HCT116 (cell line): ENCODE measurements at regions not wholly inside any gene's neighbourhood (a gene's known extent, or its start where the extent isn't known, plus 50 kb on each side); places are given as distances from the start of the nearest gene placed in this dataset.

Source experiments
- ATAC-seq: fragments of 200-7000 bp; cut with Tn5 transposase; 2 replicates; pipeline ENCODE4 v1.9.1; 2020; ENCODE audit warnings: mild to moderate bottlenecking, moderate library complexity
- BruUV-seq: library from RNA; stranded (reverse); fragments of 400-500 nt; replicated peaks from 2 replicates; lab custom pipeline; 2021; lab: Mats Ljungman, UMichigan
- CTCF ChIA-PET: fragments of 300-600 bp; sonication (Branson Sonifier 250); formaldehyde crosslinking; loops from one replicate; lab custom pipeline; 2021; ENCODE audit warnings: antibody characterized with exemption; lab: Charles Lee
- POLR2A ChIA-PET: fragments of 300-600, 350-600 bp; sonication (Branson Sonifier 250); formaldehyde crosslinking; loops from one replicate; lab custom pipeline; 2021; ENCODE audit warnings: antibody characterized with exemption; lab: Charles Lee
- RAD21 ChIA-PET, 2 experiments: fragments of 300-600 bp; sonication (Branson Sonifier 250); formaldehyde crosslinking; loops; one replicate each; lab custom pipeline; 2023; ENCODE audit warnings: low total read pairs in 2 of 2; ENCODE audit not compliant: uncharacterized antibody in 2 of 2, unreplicated experiment in 2 of 2, low non-redundant PET in 1 of 2; lab: Charles Lee
- DNase-seq: peaks from one replicate; pipeline ENCODE4 v3.0.0-alpha.2; 2010; ENCODE audit warnings: low read depth, low spot score
- H2AFZ ChIP-seq: fragments of 200-600 bp; shearing (Covaris generic), sonication (generic); 2 replicates; pipeline ENCODE4 v1.6.1; 2017; ENCODE audit warnings: low read depth, mixed run types, mixed read lengths, antibody characterized with exemption, low read length; ENCODE audit not compliant: poor library complexity, severe bottlenecking
- H3K27ac ChIP-seq: 2 replicates; pipeline ENCODE4 v1.5.1; 2012; ENCODE audit warnings: low read depth, low read length
- H3K27me3 ChIP-seq: fragments of 200-600 bp; sonication (generic); 2 replicates; pipeline ENCODE4 v1.6.1; 2016; ENCODE audit warnings: mixed run types, low read length, mixed read lengths; ENCODE audit not compliant: insufficient read depth
- H3K36me3 ChIP-seq, 2 experiments: fragments of 200-500 bp in 1 of 2; fragments of 200-600 bp in 1 of 2; sonication (Bioruptor generic) in 1 of 2; sonication (generic) in 1 of 2; 2 replicates each; pipeline versions ENCODE4 v1.5.1 to v1.6.1; 2014 to 2016; ENCODE audit warnings: low read length in 2 of 2, inconsistent platforms in 1 of 2, mixed read lengths in 1 of 2, mixed run types in 1 of 2; ENCODE audit not compliant: insufficient read depth in 2 of 2, control insufficient read depth in 1 of 2
- H3K4me1 ChIP-seq, 2 experiments: fragments of 200-600 bp in 1 of 2; sonication (generic) in 1 of 2; 2 replicates each; pipeline versions ENCODE4 v1.5.1 to v1.6.1; 2012 to 2017; ENCODE audit warnings: low read length in 2 of 2, inconsistent platforms in 1 of 2, mild to moderate bottlenecking in 1 of 2, mixed read lengths in 1 of 2, mixed run types in 1 of 2, moderate library complexity in 1 of 2; ENCODE audit not compliant: insufficient read depth in 2 of 2, control insufficient read depth in 1 of 2
- H3K4me2 ChIP-seq: fragments of 200-600 bp; sonication (generic); 2 replicates; pipeline ENCODE4 v1.6.1; 2017; ENCODE audit warnings: mixed run types, low read length, mixed read lengths
- H3K4me3 ChIP-seq, 2 experiments: fragments of 200-600 bp in 1 of 2; sonication (generic) in 1 of 2; replicated peaks in 1 of 2; 2 replicates each; pipeline ENCODE4 v1.5.1; 2011 to 2016; ENCODE audit warnings: low read length in 2 of 2, control low read depth in 1 of 2, low read depth in 1 of 2, mild to moderate bottlenecking in 1 of 2, mixed read lengths in 1 of 2, mixed run types in 1 of 2
- H3K79me2 ChIP-seq: fragments of 200-600 bp; sonication (generic); 2 replicates; pipeline ENCODE4 v1.6.1; 2017; ENCODE audit warnings: mild to moderate bottlenecking, mixed run types, low read length, moderate library complexity, mixed read lengths; ENCODE audit not compliant: insufficient read depth
- H3K9ac ChIP-seq: fragments of 200-600 bp; sonication (generic); 2 replicates; pipeline ENCODE4 v1.6.1; 2016; ENCODE audit warnings: low read length, mixed read lengths
- H3K9me2 ChIP-seq: fragments of 200-600 bp; sonication (generic), shearing (Covaris generic); 2 replicates; pipeline ENCODE4 v1.6.1; 2017; ENCODE audit warnings: mixed run types, mild to moderate bottlenecking, moderate library complexity; ENCODE audit not compliant: insufficient read depth
- H3K9me3 ChIP-seq, 2 experiments: fragments of 200-500 bp in 1 of 2; fragments of 200-600 bp in 1 of 2; sonication (Bioruptor generic) in 1 of 2; sonication (generic) in 1 of 2; 2 replicates each; pipeline ENCODE4 v1.6.1; 2014 to 2017; ENCODE audit warnings: low read length in 2 of 2, mixed read lengths in 2 of 2, inconsistent platforms in 1 of 2, low read depth in 1 of 2, mild to moderate bottlenecking in 1 of 2, mixed run types in 1 of 2, moderate library complexity in 1 of 2; ENCODE audit not compliant: control insufficient read depth in 1 of 2, insufficient read depth in 1 of 2
- H4K20me1 ChIP-seq: fragments of 200-600 bp; sonication (generic), shearing (Covaris generic); 2 replicates; pipeline ENCODE4 v1.6.1; 2017; ENCODE audit warnings: mixed run types, mild to moderate bottlenecking, moderate library complexity; ENCODE audit not compliant: insufficient read depth
- CBX3 ChIP-seq: IDR thresholded peaks from 2 replicates; pipeline ENCODE4 v1.6.1; 2012; ENCODE audit warnings: low read depth
- CEBPB ChIP-seq: IDR thresholded peaks from 2 replicates; pipeline ENCODE4 v1.6.1; 2012; ENCODE audit warnings: low read depth
- EGR1 ChIP-seq: IDR thresholded peaks from 2 replicates; pipeline ENCODE4 v1.6.1; 2012; ENCODE audit warnings: low read depth
- ELF1 ChIP-seq: IDR thresholded peaks from 2 replicates; pipeline ENCODE4 v1.6.1; 2012; ENCODE audit warnings: low read depth, borderline replicate concordance
- EZH2phosphoT487 ChIP-seq: fragments of 200-600 bp; IDR thresholded peaks from 2 replicates; pipeline ENCODE4 v1.6.1; 2018; ENCODE audit warnings: antibody characterized with exemption, borderline replicate concordance
- FOSL1 ChIP-seq: IDR thresholded peaks from 2 replicates; pipeline ENCODE4 v1.6.1; 2012; ENCODE audit warnings: low read depth
- JUND ChIP-seq: IDR thresholded peaks from 2 replicates; pipeline ENCODE4 v1.6.1; 2012
- POLR2AphosphoS5 ChIP-seq: IDR thresholded peaks from 2 replicates; pipeline ENCODE4 v1.6.1; 2011; ENCODE audit warnings: mild to moderate bottlenecking, low read depth, low read length, moderate library complexity
- RAD21 ChIP-seq: IDR thresholded peaks from 2 replicates; pipeline ENCODE4 v1.6.1; 2012; ENCODE audit warnings: low read depth, mild to moderate bottlenecking
- SIN3A ChIP-seq: IDR thresholded peaks from 2 replicates; pipeline ENCODE4 v1.6.1; 2012; ENCODE audit warnings: low read depth
- SP1 ChIP-seq: IDR thresholded peaks from 2 replicates; pipeline ENCODE4 v1.6.1; 2012; ENCODE audit warnings: low read depth
- SRF ChIP-seq: IDR thresholded peaks from 2 replicates; pipeline ENCODE4 v1.6.1; 2012; ENCODE audit warnings: low read depth
- YY1 ChIP-seq: IDR thresholded peaks from 2 replicates; pipeline ENCODE4 v1.6.1; 2011; ENCODE audit warnings: low read length, low read depth, moderate library complexity, mild to moderate bottlenecking; ENCODE audit not compliant: insufficient replicate concordance; ENCODE audit errors: extremely low read depth
- ZFX ChIP-seq: fragments of 450-650 bp; IDR thresholded peaks from 2 replicates; pipeline ENCODE4 v1.6.1; 2017
- ZNF274 ChIP-seq: fragments of 200-500 bp; sonication (Bioruptor generic); IDR thresholded peaks from 2 replicates; pipeline ENCODE4 v1.6.1; 2014; ENCODE audit warnings: mild to moderate bottlenecking, low read depth, low read length, inconsistent platforms
- intact Hi-C: fragments of 100-400 bp; cut with micrococcal nuclease; formaldehyde crosslinking; loops from 2 replicates; pipeline ENCODE4 v1.10.0; 2022
- TF ChIP-seq, protein P1 (sequence below): IDR thresholded peaks from 2 replicates; pipeline ENCODE4 v1.6.1; 2012; ENCODE audit warnings: low read depth
- TF ChIP-seq, protein P2 (sequence below): IDR thresholded peaks from 2 replicates; pipeline ENCODE4 v1.6.1; 2011; ENCODE audit warnings: mild to moderate bottlenecking, low read length, moderate library complexity; ENCODE audit not compliant: insufficient replicate concordance; ENCODE audit errors: extremely low read depth

GRCh38 chr6:108767418-108768165 lies 80.6 kb upstream of the ARMC2 start:
- Histone ChIP-seq H3K9ac (no peak overlapping the region), H4K20me1 (no peaks in the 10 kb centered on the region), H3K36me3 (no peaks in the 10 kb centered on the region), H3K79me2 (no peaks in the 10 kb centered on the region), H3K9me2 (no peaks in the 10 kb centered on the region), H3K4me2 (no peak overlapping the region), H3K4me3 (no peak overlapping the region)
- no peak for ATAC-seq
- intact Hi-C loops, result no loop called here
- no peak for DNase-seq
- CTCF ChIA-PET, result no interaction called here
- TF ChIP-seq SRF (no peak), ZNF274 (no peak), POLR2AphosphoS5 (no peak), ZFX (no peak), SP1 (no peak), JUND (no peak), CBX3 (no peak), CEBPB (no peak), YY1 (no peak), EZH2phosphoT487 (no peak), RAD21 (no peak), ELF1 (no peak), FOSL1 (no peak), EGR1 (no peak), SIN3A (no peak)
- TF ChIP-seq, protein P1, sequence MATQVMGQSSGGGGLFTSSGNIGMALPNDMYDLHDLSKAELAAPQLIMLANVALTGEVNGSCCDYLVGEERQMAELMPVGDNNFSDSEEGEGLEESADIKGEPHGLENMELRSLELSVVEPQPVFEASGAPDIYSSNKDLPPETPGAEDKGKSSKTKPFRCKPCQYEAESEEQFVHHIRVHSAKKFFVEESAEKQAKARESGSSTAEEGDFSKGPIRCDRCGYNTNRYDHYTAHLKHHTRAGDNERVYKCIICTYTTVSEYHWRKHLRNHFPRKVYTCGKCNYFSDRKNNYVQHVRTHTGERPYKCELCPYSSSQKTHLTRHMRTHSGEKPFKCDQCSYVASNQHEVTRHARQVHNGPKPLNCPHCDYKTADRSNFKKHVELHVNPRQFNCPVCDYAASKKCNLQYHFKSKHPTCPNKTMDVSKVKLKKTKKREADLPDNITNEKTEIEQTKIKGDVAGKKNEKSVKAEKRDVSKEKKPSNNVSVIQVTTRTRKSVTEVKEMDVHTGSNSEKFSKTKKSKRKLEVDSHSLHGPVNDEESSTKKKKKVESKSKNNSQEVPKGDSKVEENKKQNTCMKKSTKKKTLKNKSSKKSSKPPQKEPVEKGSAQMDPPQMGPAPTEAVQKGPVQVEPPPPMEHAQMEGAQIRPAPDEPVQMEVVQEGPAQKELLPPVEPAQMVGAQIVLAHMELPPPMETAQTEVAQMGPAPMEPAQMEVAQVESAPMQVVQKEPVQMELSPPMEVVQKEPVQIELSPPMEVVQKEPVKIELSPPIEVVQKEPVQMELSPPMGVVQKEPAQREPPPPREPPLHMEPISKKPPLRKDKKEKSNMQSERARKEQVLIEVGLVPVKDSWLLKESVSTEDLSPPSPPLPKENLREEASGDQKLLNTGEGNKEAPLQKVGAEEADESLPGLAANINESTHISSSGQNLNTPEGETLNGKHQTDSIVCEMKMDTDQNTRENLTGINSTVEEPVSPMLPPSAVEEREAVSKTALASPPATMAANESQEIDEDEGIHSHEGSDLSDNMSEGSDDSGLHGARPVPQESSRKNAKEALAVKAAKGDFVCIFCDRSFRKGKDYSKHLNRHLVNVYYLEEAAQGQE, result no peak
- TF ChIP-seq, protein P2, sequence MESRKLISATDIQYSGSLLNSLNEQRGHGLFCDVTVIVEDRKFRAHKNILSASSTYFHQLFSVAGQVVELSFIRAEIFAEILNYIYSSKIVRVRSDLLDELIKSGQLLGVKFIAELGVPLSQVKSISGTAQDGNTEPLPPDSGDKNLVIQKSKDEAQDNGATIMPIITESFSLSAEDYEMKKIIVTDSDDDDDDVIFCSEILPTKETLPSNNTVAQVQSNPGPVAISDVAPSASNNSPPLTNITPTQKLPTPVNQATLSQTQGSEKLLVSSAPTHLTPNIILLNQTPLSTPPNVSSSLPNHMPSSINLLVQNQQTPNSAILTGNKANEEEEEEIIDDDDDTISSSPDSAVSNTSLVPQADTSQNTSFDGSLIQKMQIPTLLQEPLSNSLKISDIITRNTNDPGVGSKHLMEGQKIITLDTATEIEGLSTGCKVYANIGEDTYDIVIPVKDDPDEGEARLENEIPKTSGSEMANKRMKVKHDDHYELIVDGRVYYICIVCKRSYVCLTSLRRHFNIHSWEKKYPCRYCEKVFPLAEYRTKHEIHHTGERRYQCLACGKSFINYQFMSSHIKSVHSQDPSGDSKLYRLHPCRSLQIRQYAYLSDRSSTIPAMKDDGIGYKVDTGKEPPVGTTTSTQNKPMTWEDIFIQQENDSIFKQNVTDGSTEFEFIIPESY, result no peak
- TF ChIP-seq, all 23 proteins: peak for 0
- H3K9me3 ChIP-seq, result no peaks in the 10 kb centered on the region
- ChIA-PET POLR2A (no interaction called here), RAD21 (no interaction called here)
- H3K27me3 ChIP-seq, result no peaks in the 10 kb centered on the region
- no peak overlapping the region for H3K27ac ChIP-seq
- no peak overlapping the region for H2AFZ ChIP-seq
- peaks cover 0 to 8% of the 10 kb centered on the region in 2 experiments; a peak in 3 of 4 replicates for H3K4me1 ChIP-seq
- BruUV-seq, result no TSS peak
